ENCODE measurements at regions not wholly inside any gene's neighbourhood (a gene's known extent, or its start where the extent isn't known, plus 50 kb on each side); places are given as distances from the start of the nearest gene placed in this dataset.

- no peak for TF ChIP-seq ESRRG (CRISPR knock-in tag; IDR thresholded peaks at IDR 0.05)
- no peak for TF ChIP-seq ZC3H10 (CRISPR knock-in tag; IDR thresholded peaks at IDR 0.05)
- ATAC-seq, result no peak
Observed at GRCh38 chr11:115758011-115758410, 253.8 kb upstream of the CADM1 start.

- no peak for ATAC-seq
- TF ChIP-seq TCF4 (CRISPR knock-in tag; IDR thresholded peaks at IDR 0.05; ENCODE audit: borderline replicate concordance) (no peak), ZNF565 (CRISPR knock-in tag; conservative IDR thresholded peaks at IDR 0.05; ENCODE audit: low read depth) (no peak), GLIS3 (CRISPR knock-in tag; IDR thresholded peaks at IDR 0.05) (no peak), CSRNP3 (CRISPR knock-in tag; IDR thresholded peaks at IDR 0.05) (no peak), TOX (CRISPR knock-in tag; IDR thresholded peaks at IDR 0.05; ENCODE audit: borderline replicate concordance) (no peak), ZFP30 (CRISPR knock-in tag; IDR thresholded peaks at IDR 0.05) (no peak), PPARA (CRISPR knock-in tag; IDR thresholded peaks at IDR 0.05; ENCODE audit: borderline replicate concordance) (no peak), PATZ1 (CRISPR knock-in tag; IDR thresholded peaks at IDR 0.05; ENCODE audit: borderline replicate concordance) (no peak), SNAI2 (CRISPR knock-in tag; IDR thresholded peaks at IDR 0.05) (no peak), CREB5 (CRISPR knock-in tag; IDR thresholded peaks at IDR 0.05; ENCODE audit: low read depth) (no peak), RARB (CRISPR knock-in tag; IDR thresholded peaks at IDR 0.05) (no peak), ZNF70 (CRISPR knock-in tag; IDR thresholded peaks at IDR 0.05) (no peak), BACH2 (CRISPR knock-in tag; IDR thresholded peaks at IDR 0.05; ENCODE audit: borderline replicate concordance) (no peak), ESRRG (CRISPR knock-in tag; IDR thresholded peaks at IDR 0.05) (no peak), CSDC2 (CRISPR knock-in tag; IDR thresholded peaks at IDR 0.05) (no peak), ARNTL (CRISPR knock-in tag; IDR thresholded peaks at IDR 0.05; ENCODE audit: borderline replicate concordance, low read depth) (no peak)
Observed at GRCh38 chr11:115751243-115752015, 247.2 kb upstream of the CADM1 start.

- peak; percentile 33; the same call in 1 of the 3 replicates for ATAC-seq
- TF ChIP-seq ISL1 (CRISPR knock-in tag; IDR thresholded peaks at IDR 0.05) (peak; percentile 65; the same call in 1 of the 2 replicates), ZFP3 (CRISPR knock-in tag; IDR thresholded peaks at IDR 0.05) (no peak), ESRRG (CRISPR knock-in tag; IDR thresholded peaks at IDR 0.05) (no peak), OSR1 (CRISPR knock-in tag; IDR thresholded peaks at IDR 0.05) (no peak), TCF4 (CRISPR knock-in tag; IDR thresholded peaks at IDR 0.05; ENCODE audit: borderline replicate concordance) (peak; percentile 67; the same call in 1 of the 2 replicates), ARNTL (CRISPR knock-in tag; IDR thresholded peaks at IDR 0.05; ENCODE audit: borderline replicate concordance, low read depth) (no peak), CREB5 (CRISPR knock-in tag; IDR thresholded peaks at IDR 0.05; ENCODE audit: low read depth) (0 out of 2 replicates have a peak, but pooled peaks have one; percentile 24), ZNF8 (CRISPR knock-in tag; IDR thresholded peaks at IDR 0.05) (no peak), CSDC2 (CRISPR knock-in tag; IDR thresholded peaks at IDR 0.05) (no peak), ZNF565 (CRISPR knock-in tag; conservative IDR thresholded peaks at IDR 0.05; ENCODE audit: low read depth) (no peak), PPARA (CRISPR knock-in tag; IDR thresholded peaks at IDR 0.05; ENCODE audit: borderline replicate concordance) (no peak), RARB (CRISPR knock-in tag; IDR thresholded peaks at IDR 0.05) (no peak)
Observed at GRCh38 chr11:115745610-115746512, 241.6 kb upstream of the CADM1 start.
